Neural cell (in vitro differentiated cells): ENCODE measurements at regions not wholly inside any gene's neighbourhood (a gene's known extent, or its start where the extent isn't known, plus 50 kb on each side); places are given as distances from the start of the nearest gene placed in this dataset.

Source experiments
- H2AFZ ChIP-seq: fragments of 200-600, 300-800 bp; sonication (generic), shearing (Covaris generic); 2 replicates; pipeline ENCODE4 v1.6.0; 2014; ENCODE audit warnings: low read depth, mild to moderate bottlenecking, antibody characterized with exemption, low read length, moderate library complexity
- H3F3A ChIP-seq: fragments of 200-600 bp; shearing (Covaris generic); 2 replicates; pipeline ENCODE4 v1.6.1; 2016; ENCODE audit warnings: mild to moderate bottlenecking, moderate library complexity, mixed read lengths, antibody characterized with exemption, low read length; ENCODE audit not compliant: insufficient read depth, poor library complexity, severe bottlenecking
- H3K27ac ChIP-seq: fragments of 200-600, 300-800 bp; sonication (generic), shearing (Covaris generic); 2 replicates; pipeline ENCODE4 v1.5.1; 2014; ENCODE audit warnings: mild to moderate bottlenecking, low read length, moderate library complexity
- H3K27me3 ChIP-seq: fragments of 300-800, 200-600 bp; sonication (generic), shearing (Covaris generic); 2 replicates; pipeline ENCODE4 v1.6.0; 2014; ENCODE audit warnings: mild to moderate bottlenecking, low read depth, low read length, moderate library complexity; ENCODE audit not compliant: insufficient read depth
- H3K36me3 ChIP-seq: fragments of 300-800, 200-600 bp; sonication (generic), shearing (Covaris generic); 2 replicates; pipeline ENCODE4 v1.5.1; 2014; ENCODE audit warnings: mild to moderate bottlenecking, antibody characterized with exemption, low read length, moderate library complexity; ENCODE audit not compliant: insufficient read depth
- H3K4me2 ChIP-seq: fragments of 300-800, 200-600 bp; sonication (generic), shearing (Covaris generic); 2 replicates; pipeline ENCODE4 v1.6.0; 2014; ENCODE audit warnings: mild to moderate bottlenecking, low read length
- H3K4me3 ChIP-seq: fragments of 300-800, 200-600 bp; sonication (generic), shearing (Covaris generic); 2 replicates; pipeline ENCODE4 v1.5.1; 2014; ENCODE audit warnings: mild to moderate bottlenecking, low read length, moderate library complexity
- H3K79me2 ChIP-seq: fragments of 200-600 bp; shearing (Covaris generic); replicated peaks from 2 replicates; pipeline ENCODE4 v1.6.0; 2014; ENCODE audit warnings: mild to moderate bottlenecking, low read length, moderate library complexity; ENCODE audit not compliant: insufficient read depth
- H3K9ac ChIP-seq: fragments of 300-800, 200-600 bp; sonication (generic), shearing (Covaris generic); 2 replicates; pipeline ENCODE4 v1.6.1; 2016; ENCODE audit warnings: mild to moderate bottlenecking, low read length, mixed read lengths
- H3K9me2 ChIP-seq: fragments of 200-600 bp; shearing (Covaris generic); 2 replicates; pipeline ENCODE4 v1.6.1; 2016; ENCODE audit warnings: mild to moderate bottlenecking, low read length, mixed read lengths; ENCODE audit not compliant: insufficient read depth
- H3K9me3 ChIP-seq: fragments of 200-600, 300-800 bp; sonication (generic), shearing (Covaris generic); 2 replicates; pipeline ENCODE4 v1.6.1; 2016; ENCODE audit warnings: mild to moderate bottlenecking, mixed run types, low read length, moderate library complexity, mixed read lengths
- H4K20me1 ChIP-seq: fragments of 200-600 bp; shearing (Covaris generic); 2 replicates; pipeline ENCODE4 v1.6.1; 2016; ENCODE audit warnings: mild to moderate bottlenecking, mixed run types; ENCODE audit not compliant: insufficient read depth
- EP300 ChIP-seq: fragments of 450-650 bp; conservative IDR thresholded peaks from 2 replicates; pipeline ENCODE4 v1.6.1; 2014; ENCODE audit warnings: antibody characterized with exemption, mild to moderate bottlenecking, moderate library complexity; ENCODE audit not compliant: poor library complexity, severe bottlenecking
- EZH2 ChIP-seq: fragments of 200-600, 300-800 bp; shearing (Covaris generic), sonication (generic); IDR thresholded peaks from 2 replicates; pipeline ENCODE4 v1.6.1; 2014; ENCODE audit warnings: antibody characterized with exemption, low read length, borderline replicate concordance, mild to moderate bottlenecking; ENCODE audit not compliant: insufficient read depth, poor library complexity, severe bottlenecking
- MXI1 ChIP-seq: fragments of 450-650 bp; conservative IDR thresholded peaks from 2 replicates; pipeline ENCODE4 v1.6.1; 2014; ENCODE audit warnings: antibody characterized with exemption, mild to moderate bottlenecking; ENCODE audit not compliant: poor library complexity, severe bottlenecking
- POLR2AphosphoS5 ChIP-seq: IDR thresholded peaks from 2 replicates; pipeline ENCODE4 v1.6.1; 2012
- RAD21 ChIP-seq: fragments of 450-650 bp; conservative IDR thresholded peaks from 2 replicates; pipeline ENCODE4 v1.6.1; 2014; ENCODE audit warnings: antibody characterized with exemption, mild to moderate bottlenecking, moderate library complexity
- SMC3 ChIP-seq: fragments of 450-650 bp; conservative IDR thresholded peaks from 2 replicates; pipeline ENCODE4 v1.6.1; 2014; ENCODE audit warnings: antibody characterized with exemption, mild to moderate bottlenecking, moderate library complexity; ENCODE audit not compliant: poor library complexity
- TAF1 ChIP-seq: IDR thresholded peaks from 2 replicates; pipeline ENCODE4 v1.6.1; 2012; ENCODE audit warnings: low read depth
- TF ChIP-seq, protein P1 (sequence below): IDR thresholded peaks from 2 replicates; pipeline ENCODE4 v1.6.1; 2012; ENCODE audit warnings: borderline replicate concordance
- TF ChIP-seq, protein P2 (sequence below): fragments of 450-650 bp; IDR thresholded peaks from 2 replicates; pipeline ENCODE4 v1.5.1; 2014; ENCODE audit warnings: antibody characterized with exemption, mild to moderate bottlenecking, moderate library complexity; ENCODE audit not compliant: poor library complexity, severe bottlenecking

DNA sequence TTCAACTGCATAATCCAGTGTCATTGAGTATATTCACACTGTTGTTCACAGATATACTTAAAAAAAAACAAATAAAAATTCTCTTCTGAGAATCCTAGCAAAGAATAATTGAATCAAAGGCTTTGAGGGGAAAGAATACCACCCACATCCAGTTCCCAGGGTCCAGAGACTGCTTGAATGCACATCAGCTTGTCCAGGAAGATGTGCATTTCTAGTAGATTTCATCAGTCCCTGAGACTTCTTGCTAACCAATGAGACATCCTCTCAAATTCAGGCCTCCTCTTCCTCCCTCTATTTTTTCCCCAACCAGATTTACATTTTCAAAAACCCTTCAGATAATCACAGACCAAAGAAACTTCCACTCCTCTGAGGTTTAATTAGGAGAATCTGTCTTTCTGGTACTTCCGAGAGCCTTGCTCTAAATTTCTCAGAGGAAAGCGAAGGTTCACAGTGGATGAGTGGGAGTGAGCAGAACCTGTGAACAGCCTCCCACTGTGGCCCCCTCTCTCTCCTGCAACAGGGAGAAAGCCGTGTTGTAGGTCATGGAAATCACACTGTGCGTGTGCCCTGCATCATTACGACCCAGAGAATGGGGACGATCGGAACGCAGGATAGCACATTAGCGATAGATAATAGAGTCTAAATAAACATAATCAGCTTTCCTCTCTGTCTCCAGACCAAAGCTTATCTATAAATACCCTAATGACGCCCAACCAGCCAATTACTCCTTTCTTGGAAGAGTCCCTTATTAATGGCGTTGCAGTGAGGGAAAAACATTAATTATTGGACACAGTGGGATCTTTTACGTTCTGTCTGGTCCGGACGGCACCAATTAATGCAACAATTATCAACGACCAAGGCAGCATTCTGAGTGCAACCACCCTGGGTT lies 212.5 kb downstream of the EMX2 start:
- H3K36me3 ChIP-seq: no peaks in the 10 kb centered on the region
- H3K9me2 ChIP-seq: no peaks in the 10 kb centered on the region
- no peak overlapping the region for H3K4me3 ChIP-seq
- no peak for TF ChIP-seq EZH2
- TF ChIP-seq, protein P1, sequence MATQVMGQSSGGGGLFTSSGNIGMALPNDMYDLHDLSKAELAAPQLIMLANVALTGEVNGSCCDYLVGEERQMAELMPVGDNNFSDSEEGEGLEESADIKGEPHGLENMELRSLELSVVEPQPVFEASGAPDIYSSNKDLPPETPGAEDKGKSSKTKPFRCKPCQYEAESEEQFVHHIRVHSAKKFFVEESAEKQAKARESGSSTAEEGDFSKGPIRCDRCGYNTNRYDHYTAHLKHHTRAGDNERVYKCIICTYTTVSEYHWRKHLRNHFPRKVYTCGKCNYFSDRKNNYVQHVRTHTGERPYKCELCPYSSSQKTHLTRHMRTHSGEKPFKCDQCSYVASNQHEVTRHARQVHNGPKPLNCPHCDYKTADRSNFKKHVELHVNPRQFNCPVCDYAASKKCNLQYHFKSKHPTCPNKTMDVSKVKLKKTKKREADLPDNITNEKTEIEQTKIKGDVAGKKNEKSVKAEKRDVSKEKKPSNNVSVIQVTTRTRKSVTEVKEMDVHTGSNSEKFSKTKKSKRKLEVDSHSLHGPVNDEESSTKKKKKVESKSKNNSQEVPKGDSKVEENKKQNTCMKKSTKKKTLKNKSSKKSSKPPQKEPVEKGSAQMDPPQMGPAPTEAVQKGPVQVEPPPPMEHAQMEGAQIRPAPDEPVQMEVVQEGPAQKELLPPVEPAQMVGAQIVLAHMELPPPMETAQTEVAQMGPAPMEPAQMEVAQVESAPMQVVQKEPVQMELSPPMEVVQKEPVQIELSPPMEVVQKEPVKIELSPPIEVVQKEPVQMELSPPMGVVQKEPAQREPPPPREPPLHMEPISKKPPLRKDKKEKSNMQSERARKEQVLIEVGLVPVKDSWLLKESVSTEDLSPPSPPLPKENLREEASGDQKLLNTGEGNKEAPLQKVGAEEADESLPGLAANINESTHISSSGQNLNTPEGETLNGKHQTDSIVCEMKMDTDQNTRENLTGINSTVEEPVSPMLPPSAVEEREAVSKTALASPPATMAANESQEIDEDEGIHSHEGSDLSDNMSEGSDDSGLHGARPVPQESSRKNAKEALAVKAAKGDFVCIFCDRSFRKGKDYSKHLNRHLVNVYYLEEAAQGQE: no peak
- TF ChIP-seq EP300: no peak
- no peak for TF ChIP-seq SMC3
- no peak for TF ChIP-seq POLR2AphosphoS5
- no peak for TF ChIP-seq TAF1
- no peak for TF ChIP-seq MXI1
- TF ChIP-seq RAD21: no peak
- TF ChIP-seq, protein P2, sequence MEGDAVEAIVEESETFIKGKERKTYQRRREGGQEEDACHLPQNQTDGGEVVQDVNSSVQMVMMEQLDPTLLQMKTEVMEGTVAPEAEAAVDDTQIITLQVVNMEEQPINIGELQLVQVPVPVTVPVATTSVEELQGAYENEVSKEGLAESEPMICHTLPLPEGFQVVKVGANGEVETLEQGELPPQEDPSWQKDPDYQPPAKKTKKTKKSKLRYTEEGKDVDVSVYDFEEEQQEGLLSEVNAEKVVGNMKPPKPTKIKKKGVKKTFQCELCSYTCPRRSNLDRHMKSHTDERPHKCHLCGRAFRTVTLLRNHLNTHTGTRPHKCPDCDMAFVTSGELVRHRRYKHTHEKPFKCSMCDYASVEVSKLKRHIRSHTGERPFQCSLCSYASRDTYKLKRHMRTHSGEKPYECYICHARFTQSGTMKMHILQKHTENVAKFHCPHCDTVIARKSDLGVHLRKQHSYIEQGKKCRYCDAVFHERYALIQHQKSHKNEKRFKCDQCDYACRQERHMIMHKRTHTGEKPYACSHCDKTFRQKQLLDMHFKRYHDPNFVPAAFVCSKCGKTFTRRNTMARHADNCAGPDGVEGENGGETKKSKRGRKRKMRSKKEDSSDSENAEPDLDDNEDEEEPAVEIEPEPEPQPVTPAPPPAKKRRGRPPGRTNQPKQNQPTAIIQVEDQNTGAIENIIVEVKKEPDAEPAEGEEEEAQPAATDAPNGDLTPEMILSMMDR: no peak
- H3F3A ChIP-seq: no peaks in the 10 kb centered on the region
- no peaks in the 10 kb centered on the region for H3K79me2 ChIP-seq
- no peak overlapping the region for H3K9ac ChIP-seq
- H3K4me2 ChIP-seq: no peak overlapping the region
- no peaks in the 10 kb centered on the region for H3K9me3 ChIP-seq
- H2AFZ ChIP-seq: no peak overlapping the region
- H3K27me3 ChIP-seq: no peaks in the 10 kb centered on the region
- H3K27ac ChIP-seq: no peak overlapping the region
- no peaks in the 10 kb centered on the region for H4K20me1 ChIP-seq

DNA sequence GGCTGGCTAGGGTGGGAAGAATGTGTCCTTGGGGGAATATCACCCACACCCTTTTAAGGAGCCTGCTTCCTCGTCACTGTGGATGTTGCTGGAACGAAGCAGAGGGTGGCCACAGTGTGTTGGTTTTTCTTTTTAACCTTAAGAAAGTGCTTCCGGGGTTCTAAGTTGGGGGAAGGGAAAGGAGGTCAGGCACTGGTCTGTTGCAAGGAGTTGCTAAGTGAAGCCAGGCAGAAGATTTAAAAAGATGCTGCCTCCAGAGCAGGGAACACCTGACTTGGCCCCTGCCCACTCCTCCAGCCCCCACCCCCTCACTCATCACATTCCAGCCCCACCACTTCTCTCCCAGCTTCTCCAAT lies 213.1 kb downstream of the EMX2 start:
- H3K9me3 ChIP-seq: no peaks in the 10 kb centered on the region
- H4K20me1 ChIP-seq: no peaks in the 10 kb centered on the region
- no peak overlapping the region for H3K4me3 ChIP-seq
- H3K4me2 ChIP-seq: no peak overlapping the region
- no peaks in the 10 kb centered on the region for H3K27me3 ChIP-seq
- H2AFZ ChIP-seq: no peak overlapping the region
- no peak overlapping the region for H3K9ac ChIP-seq
- no peak overlapping the region for H3K27ac ChIP-seq
- H3K9me2 ChIP-seq: no peaks in the 10 kb centered on the region
- TF ChIP-seq SMC3 (no peak), RAD21 (no peak), MXI1 (no peak), EP300 (no peak)
- TF ChIP-seq, protein P2: no peak
- H3F3A ChIP-seq: no peaks in the 10 kb centered on the region
- no peaks in the 10 kb centered on the region for H3K79me2 ChIP-seq
- no peaks in the 10 kb centered on the region for H3K36me3 ChIP-seq
